Adrenal gland (tissue), 9 donors: ENCODE measurements at regions not wholly inside any gene's neighbourhood (a gene's known extent, or its start where the extent isn't known, plus 50 kb on each side); places are given as distances from the start of the nearest gene placed in this dataset.

Experiments
- DNase-seq, 7 donors: peaks; one replicate each; pipeline ENCODE4 v3.0.0-alpha.2; 2019 to 2020
- H3K27ac ChIP-seq, 5 donors: fragments of 200-600 bp; sonication (generic) in 4 of 5; 1 replicate in 3 of 5; 2 replicates in 2 of 5; pipeline versions ENCODE4 v1.5.1 to v1.8.0; 2016 to 2020; ENCODE audit warnings: mild to moderate bottlenecking in 1 of 5
- H3K27me3 ChIP-seq: fragments of 200-600 bp; 2 replicates; pipeline ENCODE4 v1.8.0; 2021
- H3K36me3 ChIP-seq, 2 donors: fragments of 200-600 bp; replicated peaks in 1 of 2; 1 replicate in 1 of 2; 2 replicates in 1 of 2; pipeline versions ENCODE4 v1.5.1 to v1.8.0; 2018 to 2022
- H3K4me1 ChIP-seq, 2 donors: fragments of 200-600 bp; replicated peaks in 1 of 2; 1 replicate in 1 of 2; 2 replicates in 1 of 2; pipeline versions ENCODE4 v1.5.1 to v1.8.0; 2018 to 2021
- H3K4me3 ChIP-seq, 4 donors: fragments of 200-600 bp; sonication (generic) in 3 of 4; one replicate each; pipeline ENCODE4 v1.5.1; 2016 to 2018
- H3K9me3 ChIP-seq, 3 donors: fragments of 200-600 bp; sonication (generic) in 1 of 3; replicated peaks in 1 of 3; 1 replicate in 2 of 3; 2 replicates in 1 of 3; pipeline versions ENCODE4 v1.5.1 to v1.8.0; 2016 to 2021
- POLR2A ChIP-seq, 2 donors: fragments of 450-650 bp; IDR thresholded peaks; one replicate each; pipeline ENCODE4 v1.6.1; 2017; ENCODE audit warnings: antibody characterized with exemption in 2 of 2, mild to moderate bottlenecking in 2 of 2, moderate library complexity in 1 of 2
- WGBS, 4 donors: extraction: QIAGEN DNeasy Blood & Tissue Kit in 2 of 4; methylation state at CpG; one replicate each; pipeline versions ENCODE4 v1.1.5 to v1.1.7; 2013 to 2017; 5-methylcytosine and 5-hydroxymethylcytosine counted together
- intact Hi-C, 2 donors: fragments of 100-400 bp; cut with DNase I; formaldehyde crosslinking; loops; one replicate each; pipeline versions ENCODE4 v1.14.1 to v1.15.0; 2022 to 2023
- TF ChIP-seq, protein P1 (sequence below), 6 experiments: fragments of 450-650 bp in 4 of 6; fragments of 200-600 bp in 2 of 6; sonication (generic) in 1 of 6; IDR thresholded peaks; 1 replicate in 5 of 6; 2 replicates in 1 of 6; pipeline versions ENCODE4 v1.5.1 to v1.8.0; 2016 to 2021; ENCODE audit warnings: antibody characterized with exemption in 6 of 6, mild to moderate bottlenecking in 2 of 6, moderate library complexity in 1 of 6
- donor health status: healthy with polysubstance abuse.
- donor health status: Bipolar disorder and iron deficiency.
- donor health status: DM: yes; HTN: yes; CAD: no.
- donor health status: DM: no; HTN: no; CAD: no.
- donor health status: DM: no; HTN: no; CAD: no.

DNA sequence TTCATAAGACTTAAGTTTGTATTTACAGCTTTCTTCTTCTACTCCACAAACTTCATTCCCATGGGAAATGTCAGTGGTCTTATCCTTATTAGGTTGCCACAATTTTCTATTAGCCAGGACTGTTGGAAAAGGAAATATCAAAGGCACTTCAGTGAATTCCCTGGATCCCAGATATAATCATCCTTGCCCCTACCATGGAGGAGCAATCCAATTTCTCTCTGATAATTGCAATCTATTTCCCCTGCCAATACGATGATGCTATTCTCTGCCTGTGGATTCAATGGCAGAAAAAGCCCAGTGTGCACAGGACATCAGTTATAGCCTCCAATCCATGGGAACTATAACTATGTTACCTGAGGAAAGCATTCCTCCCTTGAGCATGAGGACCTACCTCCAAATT lies 536.4 kb upstream of the UBE2E2 start:
- H3K4me1 ChIP-seq = no peaks in the 10 kb centered on the region
- intact Hi-C loops = no loop called here
- H3K4me3 ChIP-seq = no peak overlapping the region
- no peak overlapping the region for H3K27ac ChIP-seq
- H3K9me3 ChIP-seq = no peaks in the 10 kb centered on the region
- WGBS, 4 donors = 29 to 66% (median 38%) methylated on average over 1 of the region's 1 CpG
- no peaks in the 10 kb centered on the region for H3K36me3 ChIP-seq
- H3K27me3 ChIP-seq = no peaks in the 10 kb centered on the region
- no peak for DNase-seq
- no peak for TF ChIP-seq POLR2A (IDR thresholded peaks at IDR 0.05)
- TF ChIP-seq, protein P1, sequence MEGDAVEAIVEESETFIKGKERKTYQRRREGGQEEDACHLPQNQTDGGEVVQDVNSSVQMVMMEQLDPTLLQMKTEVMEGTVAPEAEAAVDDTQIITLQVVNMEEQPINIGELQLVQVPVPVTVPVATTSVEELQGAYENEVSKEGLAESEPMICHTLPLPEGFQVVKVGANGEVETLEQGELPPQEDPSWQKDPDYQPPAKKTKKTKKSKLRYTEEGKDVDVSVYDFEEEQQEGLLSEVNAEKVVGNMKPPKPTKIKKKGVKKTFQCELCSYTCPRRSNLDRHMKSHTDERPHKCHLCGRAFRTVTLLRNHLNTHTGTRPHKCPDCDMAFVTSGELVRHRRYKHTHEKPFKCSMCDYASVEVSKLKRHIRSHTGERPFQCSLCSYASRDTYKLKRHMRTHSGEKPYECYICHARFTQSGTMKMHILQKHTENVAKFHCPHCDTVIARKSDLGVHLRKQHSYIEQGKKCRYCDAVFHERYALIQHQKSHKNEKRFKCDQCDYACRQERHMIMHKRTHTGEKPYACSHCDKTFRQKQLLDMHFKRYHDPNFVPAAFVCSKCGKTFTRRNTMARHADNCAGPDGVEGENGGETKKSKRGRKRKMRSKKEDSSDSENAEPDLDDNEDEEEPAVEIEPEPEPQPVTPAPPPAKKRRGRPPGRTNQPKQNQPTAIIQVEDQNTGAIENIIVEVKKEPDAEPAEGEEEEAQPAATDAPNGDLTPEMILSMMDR (IDR thresholded peaks at IDR 0.05) = no peak

GRCh38 chr3:22671848-22672247 lies 531.3 kb upstream of the UBE2E2 start:
- 62 to 89% (median 75%) methylated on average over 1 of the region's 1 CpG for WGBS, 4 donors
- Histone ChIP-seq H3K27me3 (no peaks in the 10 kb centered on the region), H3K4me1 (no peaks in the 10 kb centered on the region), H3K36me3 (no peaks in the 10 kb centered on the region), H3K4me3 (no peak overlapping the region), H3K9me3 (no peaks in the 10 kb centered on the region), H3K27ac (no peak overlapping the region)
- intact Hi-C loops = no loop called here
- no peak for DNase-seq
- no peak for TF ChIP-seq POLR2A (IDR thresholded peaks at IDR 0.05)
- TF ChIP-seq, protein P1 (IDR thresholded peaks at IDR 0.05) = no peak

- DNase-seq = no peak
- Histone ChIP-seq H3K27me3 (no peaks in the 10 kb centered on the region), H3K4me1 (no peaks in the 10 kb centered on the region), H3K9me3 (no peaks in the 10 kb centered on the region), H3K27ac (no peak overlapping the region), H3K4me3 (no peak overlapping the region), H3K36me3 (no peaks in the 10 kb centered on the region)
- intact Hi-C loops = no loop called here
- WGBS, 4 donors = 58 to 73% (median 62%) methylated on average over 3 of the region's 3 CpGs
- TF ChIP-seq POLR2A (IDR thresholded peaks at IDR 0.05) = no peak
- TF ChIP-seq, protein P1 (IDR thresholded peaks at IDR 0.05) = no peak
Measured at GRCh38 chr3:22684739-22685138, 518.4 kb upstream of the UBE2E2 start.

DNA sequence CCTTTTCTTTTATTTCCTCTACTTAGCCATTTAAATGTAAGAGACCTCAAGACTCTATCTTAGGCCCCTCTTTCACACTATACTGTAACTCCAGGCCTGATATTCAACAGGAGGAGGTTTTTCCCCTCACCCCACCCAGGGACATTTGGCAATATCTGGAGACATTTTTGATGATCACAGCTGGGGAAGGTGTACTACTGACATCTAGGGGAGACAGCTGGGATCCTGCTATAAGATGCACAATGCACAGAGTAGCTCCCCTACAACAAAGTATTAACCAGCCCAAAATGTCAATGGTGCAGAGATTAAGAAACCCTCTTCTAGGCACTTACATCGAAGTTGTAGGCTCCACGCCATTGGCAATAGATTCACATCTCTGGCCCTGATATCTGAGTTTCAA lies 517.5 kb upstream of the UBE2E2 start:
- Histone ChIP-seq H3K9me3 (no peaks in the 10 kb centered on the region), H3K27ac (no peak overlapping the region), H3K27me3 (no peaks in the 10 kb centered on the region), H3K4me3 (no peak overlapping the region), H3K4me1 (no peaks in the 10 kb centered on the region), H3K36me3 (no peaks in the 10 kb centered on the region)
- TF ChIP-seq, protein P1 (IDR thresholded peaks at IDR 0.05) = no peak
- 72 to 89% (median 79%) methylated on average over 2 of the region's 2 CpGs for WGBS, 4 donors
- no peak for DNase-seq
- intact Hi-C loops = no loop called here
